ENCODE measurements at regions not wholly inside any gene's neighbourhood (a gene's known extent, or its start where the extent isn't known, plus 50 kb on each side); places are given as distances from the start of the nearest gene placed in this dataset.

DNA sequence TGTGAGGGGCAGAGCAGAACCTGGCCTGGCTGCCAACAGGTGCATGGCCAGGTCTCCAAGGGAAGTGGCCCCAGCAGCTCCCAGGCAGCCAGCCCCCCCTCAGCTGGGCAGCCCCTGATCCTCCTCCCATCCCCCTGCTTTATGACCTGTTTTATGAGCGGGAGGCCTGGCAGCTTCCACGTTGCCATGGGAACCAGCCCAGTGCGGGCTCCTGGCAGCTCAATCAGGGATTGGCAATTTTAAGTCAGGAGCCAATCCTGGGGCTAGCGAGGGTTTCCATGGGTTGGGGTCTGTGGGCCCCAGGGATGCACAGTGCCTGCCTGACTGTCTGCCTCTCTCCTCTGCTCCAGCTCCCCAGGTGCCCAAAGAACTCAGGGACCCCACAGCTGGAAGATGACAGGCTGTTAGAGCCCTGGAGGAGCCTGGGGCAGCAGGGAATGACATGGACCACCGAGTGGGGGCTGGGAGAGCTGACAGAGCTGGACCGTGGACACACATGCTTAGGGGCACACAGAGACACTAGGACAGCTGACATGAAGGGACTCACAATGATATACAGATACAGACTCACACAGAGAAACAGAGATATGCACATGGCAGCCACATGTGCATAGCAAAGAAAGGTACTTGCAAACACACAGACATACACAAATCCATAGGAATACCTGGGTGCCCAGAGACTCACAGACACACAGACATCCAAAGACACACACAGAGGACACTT is 56.5 kb upstream of the SIRPA start:
- peaks cover 0 to 10% of the 10 kb centered on the region in 2 donors for H3K4me1 ChIP-seq
- H3K4me3 ChIP-seq: no peak overlapping the region
- H3K9me3 ChIP-seq: no peaks in the 10 kb centered on the region
- H3K27ac ChIP-seq: no peak overlapping the region
- DNase-seq (ENCODE audit: low spot score): no peak
- H3K36me3 ChIP-seq: no peaks in the 10 kb centered on the region
- H3K27me3 ChIP-seq: no peaks in the 10 kb centered on the region
- TF ChIP-seq, protein P1, sequence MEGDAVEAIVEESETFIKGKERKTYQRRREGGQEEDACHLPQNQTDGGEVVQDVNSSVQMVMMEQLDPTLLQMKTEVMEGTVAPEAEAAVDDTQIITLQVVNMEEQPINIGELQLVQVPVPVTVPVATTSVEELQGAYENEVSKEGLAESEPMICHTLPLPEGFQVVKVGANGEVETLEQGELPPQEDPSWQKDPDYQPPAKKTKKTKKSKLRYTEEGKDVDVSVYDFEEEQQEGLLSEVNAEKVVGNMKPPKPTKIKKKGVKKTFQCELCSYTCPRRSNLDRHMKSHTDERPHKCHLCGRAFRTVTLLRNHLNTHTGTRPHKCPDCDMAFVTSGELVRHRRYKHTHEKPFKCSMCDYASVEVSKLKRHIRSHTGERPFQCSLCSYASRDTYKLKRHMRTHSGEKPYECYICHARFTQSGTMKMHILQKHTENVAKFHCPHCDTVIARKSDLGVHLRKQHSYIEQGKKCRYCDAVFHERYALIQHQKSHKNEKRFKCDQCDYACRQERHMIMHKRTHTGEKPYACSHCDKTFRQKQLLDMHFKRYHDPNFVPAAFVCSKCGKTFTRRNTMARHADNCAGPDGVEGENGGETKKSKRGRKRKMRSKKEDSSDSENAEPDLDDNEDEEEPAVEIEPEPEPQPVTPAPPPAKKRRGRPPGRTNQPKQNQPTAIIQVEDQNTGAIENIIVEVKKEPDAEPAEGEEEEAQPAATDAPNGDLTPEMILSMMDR (IDR thresholded peaks at IDR 0.05): no peak

DNA sequence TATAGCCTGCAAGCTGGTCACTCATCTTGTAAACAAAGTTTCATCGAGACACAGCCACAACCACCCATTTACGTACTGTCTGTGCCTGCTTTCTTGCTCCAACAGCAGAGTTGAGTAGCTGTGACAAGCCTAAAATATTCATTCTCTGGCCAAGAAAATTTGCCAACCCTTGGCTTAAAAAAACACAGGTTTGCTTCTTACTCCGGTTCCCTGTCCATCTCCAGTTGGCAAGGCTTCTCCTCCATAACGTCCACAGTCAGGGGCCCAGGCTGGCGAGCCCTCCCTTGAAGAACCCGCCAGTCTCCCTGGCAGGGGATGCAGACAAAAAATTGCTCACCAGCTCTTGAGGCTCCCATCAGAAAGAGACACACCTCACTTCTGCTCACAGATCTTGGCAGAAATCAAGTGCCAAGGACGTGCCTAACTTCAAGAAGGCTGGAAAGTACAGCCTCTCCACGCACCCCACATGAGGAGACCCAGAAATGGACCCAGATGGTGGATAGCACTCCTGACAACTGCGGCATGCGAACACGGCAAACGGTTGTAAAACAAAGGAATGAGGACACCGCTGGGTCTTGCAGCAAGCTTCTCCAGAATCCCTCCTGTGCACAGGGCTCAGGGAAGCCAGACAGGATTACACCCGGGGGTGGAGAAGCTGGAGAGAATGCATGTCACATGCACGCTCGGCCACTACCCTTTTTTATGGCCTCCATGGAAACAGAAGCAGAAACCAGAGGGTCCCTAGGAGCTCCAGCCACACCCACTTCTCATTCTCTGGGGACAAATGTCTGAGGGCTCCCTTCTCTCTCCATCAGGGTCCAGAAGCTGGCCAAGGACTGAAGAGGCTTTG is 59.8 kb upstream of the SIRPA start:
- Histone ChIP-seq H3K4me3 (no peak overlapping the region), H3K9me3 (no peaks in the 10 kb centered on the region), H3K4me1 (peaks cover 0 to 27% of the 10 kb centered on the region in 2 donors), H3K36me3 (no peaks in the 10 kb centered on the region), H3K27ac (no peak overlapping the region), H3K27me3 (no peaks in the 10 kb centered on the region)
- TF ChIP-seq, protein P1 (IDR thresholded peaks at IDR 0.05): no peak
- no peak for DNase-seq (ENCODE audit: low spot score)

DNA sequence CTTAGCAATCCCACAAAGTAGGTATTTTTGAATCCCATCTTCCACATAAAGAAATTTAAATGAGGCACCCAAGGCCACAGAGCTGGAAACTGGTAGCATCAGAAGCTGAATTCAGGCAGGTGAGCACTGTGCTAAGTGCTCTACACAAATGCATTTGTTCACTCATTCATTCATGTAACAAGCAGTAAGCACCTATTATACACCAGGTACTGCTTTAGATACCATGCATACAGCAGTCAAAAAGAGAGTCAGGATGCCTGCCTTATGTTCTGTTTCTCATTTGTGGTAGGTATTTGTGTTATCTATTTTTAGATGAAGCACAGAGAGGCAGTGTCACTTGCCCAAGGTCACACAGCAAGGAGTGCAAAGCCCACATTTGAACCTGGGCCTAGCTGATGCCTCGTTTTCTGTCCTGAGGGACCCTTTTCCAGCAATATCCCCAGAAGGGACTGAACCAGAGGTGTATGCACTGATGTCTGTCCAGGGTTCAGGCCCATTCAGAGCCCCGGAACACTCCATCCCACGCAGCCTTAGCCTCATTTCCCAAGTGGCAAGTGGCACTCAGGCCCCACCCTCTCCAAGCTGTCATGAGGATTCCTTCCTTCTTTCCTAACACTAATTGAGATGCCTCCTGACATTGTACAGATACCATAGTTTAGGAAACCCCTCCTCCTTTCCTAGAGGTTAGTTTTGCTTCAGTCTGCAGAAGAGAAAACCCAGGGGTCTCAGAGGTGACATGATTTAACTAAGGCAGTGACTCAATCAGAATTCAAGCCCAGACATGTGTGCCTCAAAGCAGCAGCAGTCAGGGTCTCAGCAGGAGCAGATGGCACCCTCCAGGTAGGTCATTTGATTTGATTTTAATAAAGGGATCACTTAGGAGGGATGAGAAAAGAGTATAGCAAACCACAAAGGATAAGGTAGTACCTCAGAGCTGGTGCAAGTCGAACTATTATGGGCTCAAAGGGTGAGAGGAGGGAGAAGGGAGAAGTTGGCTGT is 61.2 kb upstream of the SIRPA start:
- Histone ChIP-seq H3K4me1 (peaks cover 0 to 38% of the 10 kb centered on the region in 2 donors), H3K36me3 (no peaks in the 10 kb centered on the region), H3K9me3 (no peaks in the 10 kb centered on the region), H3K27ac (no peak overlapping the region), H3K27me3 (no peaks in the 10 kb centered on the region), H3K4me3 (no peak overlapping the region)
- no peak for DNase-seq (ENCODE audit: low spot score)
- TF ChIP-seq, protein P1 (IDR thresholded peaks at IDR 0.05): no peak

DNA sequence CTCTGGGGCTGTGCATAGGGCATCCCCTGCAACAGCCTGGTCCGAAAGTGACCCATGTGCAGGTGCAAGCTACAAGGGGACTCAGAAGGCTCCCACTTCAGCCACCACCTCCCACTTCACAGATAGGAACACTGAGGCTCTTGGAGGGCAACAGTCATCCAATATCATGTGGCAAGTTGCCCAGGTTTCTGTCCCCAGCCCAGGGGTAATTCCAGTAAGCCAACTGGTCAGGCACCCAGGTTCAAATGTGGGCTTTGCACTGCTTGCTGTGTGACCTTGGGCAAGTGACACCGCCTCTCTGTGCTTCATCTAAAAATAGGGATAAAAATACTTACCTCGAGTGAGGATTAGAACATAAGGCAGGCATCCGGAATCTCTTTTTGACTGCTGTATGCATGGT is 62.0 kb upstream of the SIRPA start:
- H3K36me3 ChIP-seq: no peaks in the 10 kb centered on the region
- TF ChIP-seq, protein P1 (IDR thresholded peaks at IDR 0.05): no peak
- H3K9me3 ChIP-seq: no peaks in the 10 kb centered on the region
- H3K4me1 ChIP-seq: peaks cover 0 to 44% of the 10 kb centered on the region in 2 donors
- peak overlapping the region; percentile 75 to 83 for H3K27ac ChIP-seq
- DNase-seq (ENCODE audit: low spot score): no peak
- H3K27me3 ChIP-seq: no peaks in the 10 kb centered on the region
- no peak overlapping the region for H3K4me3 ChIP-seq

DNA sequence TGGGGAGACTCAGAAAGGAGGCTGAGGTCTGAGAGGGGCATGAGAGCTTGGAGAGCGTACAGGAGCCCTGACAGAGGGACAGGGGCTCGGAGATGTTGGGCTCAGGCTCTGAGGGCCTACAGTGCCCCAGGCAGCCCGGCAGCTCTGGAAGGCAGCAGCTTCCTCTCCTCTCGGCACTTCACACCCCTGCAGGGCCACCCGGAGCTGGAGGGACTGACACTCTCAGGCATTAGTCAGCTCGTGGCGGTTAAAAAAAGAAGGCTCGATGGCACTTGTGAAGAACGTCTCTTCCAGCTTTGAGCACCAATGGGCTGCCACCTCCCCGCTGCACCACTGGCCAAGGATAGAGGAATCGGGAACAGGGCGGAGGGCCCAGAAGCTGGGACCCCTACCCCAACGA is 62.6 kb upstream of the SIRPA start:
- Histone ChIP-seq H3K27me3 (no peaks in the 10 kb centered on the region), H3K9me3 (no peaks in the 10 kb centered on the region), H3K4me3 (no peak overlapping the region), H3K36me3 (no peaks in the 10 kb centered on the region), H3K27ac (peak overlapping the region; percentile 75 to 83), H3K4me1 (peaks cover 0 to 49% of the 10 kb centered on the region in 2 donors)
- TF ChIP-seq, protein P1 (IDR thresholded peaks at IDR 0.05): no peak
- no peak for DNase-seq (ENCODE audit: low spot score)
